ENCODE measurements at regions not wholly inside any gene's neighbourhood (a gene's known extent, or its start where the extent isn't known, plus 50 kb on each side); places are given as distances from the start of the nearest gene placed in this dataset.

GRCh38 chr12:41959271-41959670 is 185.4 kb downstream of the GXYLT1 start:
- DNase-seq (ENCODE audit: low read depth, low spot score), result no peak
- Histone ChIP-seq H2AFZ (ENCODE audit: control insufficient read depth, low read depth, low read length) (no peak overlapping the region), H3K9ac (ENCODE audit: control insufficient read depth, insufficient read depth, low read length) (no peak overlapping the region), H3K27me3 (replicated peaks in 1 of 2; ENCODE audit: control insufficient read depth in 2 of 2, insufficient read depth in 2 of 2, low read length in 1 of 2) (no peaks in the 10 kb centered on the region), H3K27ac (ENCODE audit: control insufficient read depth, insufficient read depth) (no peak overlapping the region), H3K4me2 (ENCODE audit: control insufficient read depth, insufficient read depth) (no peak overlapping the region), H3K79me2 (ENCODE audit: control insufficient read depth, insufficient read depth, low read length) (no peaks in the 10 kb centered on the region), H3K4me1 (ENCODE audit: control insufficient read depth, insufficient read depth, low read length) (no peaks in the 10 kb centered on the region), H3K36me3 (ENCODE audit: control insufficient read depth in 2 of 2, insufficient read depth in 2 of 2, low read length in 1 of 2) (no peaks in the 10 kb centered on the region), H3K9me3 (replicated peaks; ENCODE audit: control insufficient read depth, insufficient read depth, low read length) (no peaks in the 10 kb centered on the region), H3K4me3 (no peak overlapping the region), H4K20me1 (ENCODE audit: control insufficient read depth, insufficient read depth) (no peaks in the 10 kb centered on the region)
- POLR2A ChIA-PET, result no interaction called here
- FAIRE-seq, result no peak
- intact Hi-C loops (cut with micrococcal nuclease; ENCODE audit: unreplicated experiment) (no loop called here), in situ Hi-C loops (cut with MboI) (no loop called here)
- ATAC-seq, result no peak
- WGBS (ENCODE audit: insufficient coverage, insufficient replicate concordance, low lambda C conversion rate, missing lambda C conversion rate), result 47% methylated on average over 2 of the region's 2 CpGs
- no peak for TF ChIP-seq CBFB (IDR thresholded peaks at IDR 0.05; ENCODE audit: low read depth)
- TF ChIP-seq POU2F2 (IDR thresholded peaks at IDR 0.05; ENCODE audit: borderline replicate concordance, low read depth, low read length), result no peak
- TF ChIP-seq PRDM15 (CRISPR knock-in tag; IDR thresholded peaks at IDR 0.05), result no peak
- no peak for TF ChIP-seq SUZ12 (IDR thresholded peaks at IDR 0.05; ENCODE audit: unreplicated experiment)
- TF ChIP-seq BACH1 (IDR thresholded peaks at IDR 0.05; ENCODE audit: borderline replicate concordance), result no peak
- SMC1A ChIA-PET (ENCODE audit: uncharacterized antibody, unreplicated experiment), result no interaction called here
- CTCF ChIA-PET, result no interaction called here
- BruUV-seq (replicated peaks), result no TSS peak
- RAD21 ChIA-PET (ENCODE audit: unreplicated experiment), result no interaction called here

All from GM12878 (cell line).